B cell (primary cell): ENCODE measurements at regions not wholly inside any gene's neighbourhood (a gene's known extent, or its start where the extent isn't known, plus 50 kb on each side); places are given as distances from the start of the nearest gene placed in this dataset.

Source experiments
- ATAC-seq: fragments of 200-7000 bp; cut with Tn5 transposase; one replicate; pipeline ENCODE4 v1.10.0; 2021; ENCODE audit warnings: low read depth, mild to moderate bottlenecking, moderate number of reproducible peaks, moderate library complexity
- CTCF ChIA-PET: fragments of 350-600 bp; sonication (Branson Sonifier 250); formaldehyde crosslinking; loops from one replicate; lab custom pipeline; 2021; ENCODE audit warnings: antibody characterized with exemption, inconsistent platforms; lab: Charles Lee
- POLR2A ChIA-PET: fragments of 350-600 bp; sonication (Branson Sonifier 250); formaldehyde crosslinking; loops from one replicate; lab custom pipeline; 2021; ENCODE audit warnings: antibody characterized with exemption; lab: Charles Lee
- DNase-seq: peaks from one replicate; pipeline ENCODE4 v3.0.0; 2013
- H2AFZ ChIP-seq: 2 replicates; pipeline ENCODE4 v1.6.1; 2012; ENCODE audit warnings: mild to moderate bottlenecking, low read depth, low read length; ENCODE audit not compliant: insufficient read depth, poor library complexity, severe bottlenecking
- H3K27ac ChIP-seq, 2 donors: 1 replicate in 1 of 2; 2 replicates in 1 of 2; pipeline ENCODE4 v1.5.1; 2012 to 2013; ENCODE audit warnings: low read length in 2 of 2, mild to moderate bottlenecking in 2 of 2, moderate library complexity in 1 of 2
- H3K27me3 ChIP-seq, 4 experiments: fragments of 200-600 bp in 1 of 4; sonication (generic) in 1 of 4; replicated peaks in 1 of 4; 1 replicate in 2 of 4; 2 replicates in 2 of 4; pipeline versions ENCODE4 v1.6.1 to v1.7.0; 2013 to 2016; ENCODE audit warnings: low read length in 3 of 4, mild to moderate bottlenecking in 2 of 4, mixed read lengths in 1 of 4, moderate library complexity in 1 of 4; ENCODE audit not compliant: insufficient read depth in 4 of 4, control insufficient read depth in 3 of 4; ENCODE audit errors: control extremely low read depth in 1 of 4
- H3K36me3 ChIP-seq, 2 experiments: replicated peaks in 1 of 2; 1 replicate in 1 of 2; 2 replicates in 1 of 2; pipeline versions ENCODE4 v1.6.1 to v1.7.1; 2013; ENCODE audit warnings: low read length in 1 of 2; ENCODE audit not compliant: insufficient read depth in 2 of 2, control insufficient read depth in 1 of 2; ENCODE audit errors: control extremely low read depth in 1 of 2, extremely low read depth in 1 of 2
- H3K4me1 ChIP-seq, 2 donors: fragments of 200-600 bp in 1 of 2; sonication (generic) in 1 of 2; 1 replicate in 1 of 2; 2 replicates in 1 of 2; pipeline versions ENCODE4 v1.5.1 to v1.6.1; 2013 to 2017; ENCODE audit warnings: low read length in 2 of 2; ENCODE audit not compliant: control insufficient read depth in 2 of 2, insufficient read depth in 2 of 2
- H3K4me2 ChIP-seq: replicated peaks from 2 replicates; pipeline ENCODE3; 2012; ENCODE audit warnings: mild to moderate bottlenecking, low read depth, low read length; ENCODE audit not compliant: poor library complexity, severe bottlenecking
- H3K4me3 ChIP-seq, 5 experiments: fragments of 200-600 bp in 1 of 5; sonication (generic) in 1 of 5; 1 replicate in 3 of 5; 2 replicates in 2 of 5; pipeline versions ENCODE4 v1.5.1 to v1.7.0; 2011 to 2016; ENCODE audit warnings: low read length in 4 of 5, mild to moderate bottlenecking in 4 of 5, low read depth in 2 of 5, control low read depth in 1 of 5, moderate library complexity in 1 of 5; ENCODE audit not compliant: insufficient read depth in 1 of 5; ENCODE audit errors: control extremely low read depth in 1 of 5, extremely low read depth in 1 of 5
- H3K79me2 ChIP-seq: fragments of 200-600 bp; sonication (generic); one replicate; pipeline ENCODE4 v1.6.0; 2016; ENCODE audit warnings: low read length; ENCODE audit not compliant: control insufficient read depth, insufficient read depth
- H3K9ac ChIP-seq: fragments of 200-600 bp; sonication (generic); 2 replicates; pipeline ENCODE4 v1.6.1; 2017; ENCODE audit warnings: mild to moderate bottlenecking, low read length, moderate library complexity
- H3K9me3 ChIP-seq, 3 donors: one replicate each; pipeline versions ENCODE4 v1.6.1 to v1.7.1; 2013; ENCODE audit warnings: low read length in 2 of 3; ENCODE audit not compliant: control insufficient read depth in 2 of 3, insufficient read depth in 1 of 3; ENCODE audit errors: control extremely low read depth in 1 of 3
- H4K20me1 ChIP-seq: 2 replicates; pipeline ENCODE4 v1.6.0; 2012; ENCODE audit warnings: mild to moderate bottlenecking, low read length; ENCODE audit not compliant: insufficient read depth, control insufficient read depth, poor library complexity, severe bottlenecking
- H3K27ac Mint-ChIP-seq: one replicate; pipeline ENCODE4 v1.8.0; 2021; ENCODE audit warnings: mixed read lengths
- H3K27me3 Mint-ChIP-seq: one replicate; pipeline ENCODE4 v1.8.0; 2021; ENCODE audit warnings: mixed read lengths
- H3K4me1 Mint-ChIP-seq: one replicate; pipeline ENCODE4 v1.8.0; 2021; ENCODE audit warnings: mixed read lengths
- H3K4me3 Mint-ChIP-seq: one replicate; pipeline ENCODE4 v1.8.0; 2021; ENCODE audit warnings: mixed read lengths
- H3K9me3 Mint-ChIP-seq: one replicate; pipeline ENCODE4 v1.8.0; 2022; ENCODE audit warnings: mixed read lengths; ENCODE audit not compliant: insufficient read depth
- CTCF ChIP-seq: fragments of 200-600 bp; IDR thresholded peaks from one replicate; pipeline ENCODE4 v1.8.0; 2022; ENCODE audit warnings: antibody characterized with exemption, mild to moderate bottlenecking
- EZH2 ChIP-seq: IDR thresholded peaks from 2 replicates; pipeline ENCODE4 v1.6.1; 2012; ENCODE audit warnings: borderline replicate concordance, low read depth, mild to moderate bottlenecking, moderate library complexity, low read length; ENCODE audit not compliant: insufficient read depth, poor library complexity, severe bottlenecking
- WGBS: methylation state at CpG from one replicate; pipeline ENCODE4 v1.1.5; 2013; ENCODE audit warnings: missing lambda C conversion rate; ENCODE audit not compliant: insufficient coverage; 5-methylcytosine and 5-hydroxymethylcytosine counted together
- intact Hi-C: fragments of 100-400 bp; cut with micrococcal nuclease; formaldehyde crosslinking; loops from one replicate; pipeline ENCODE4 v1.10.0; 2022

- intact Hi-C loops: no loop called here
- Mint-ChIP-seq H3K27ac (no peak overlapping the region), H3K27me3 (no peaks in the 10 kb centered on the region), H3K4me1 (no peaks in the 10 kb centered on the region), H3K9me3 (no peaks in the 10 kb centered on the region), H3K4me3 (no peak overlapping the region)
- ChIA-PET CTCF (no interaction called here), POLR2A (no interaction called here)
- TF ChIP-seq CTCF (no peak), EZH2 (no peak)
- H3K4me3 ChIP-seq: no peak overlapping the region
- no peaks in the 10 kb centered on the region for H4K20me1 ChIP-seq
- H2AFZ ChIP-seq: no peak overlapping the region
- no peaks in the 10 kb centered on the region for H3K79me2 ChIP-seq
- no peak overlapping the region for H3K27ac ChIP-seq
- no peak for DNase-seq
- H3K4me1 ChIP-seq: no peaks in the 10 kb centered on the region
- peaks cover 0 to 3% (median 0%) of the 10 kb centered on the region in 3 donors for H3K9me3 ChIP-seq
- no peak for ATAC-seq
- H3K4me2 ChIP-seq: no peak overlapping the region
- WGBS: no CpG with 5 or more reads among the region's 1 CpG
- H3K36me3 ChIP-seq: no peaks in the 10 kb centered on the region
- H3K27me3 ChIP-seq: no peaks in the 10 kb centered on the region
- H3K9ac ChIP-seq: no peak overlapping the region
Observed at GRCh38 chr1:98296681-98297080, 364.8 kb upstream of the SNX7 start.

GRCh38 chr1:98294127-98294526 lies 367.4 kb upstream of the SNX7 start:
- POLR2A ChIA-PET: no interaction called here
- no peak for DNase-seq
- no peaks in the 10 kb centered on the region for H3K9me3 Mint-ChIP-seq

More at GRCh38 chr1:98294127-98294526, 367.4 kb upstream of the SNX7 start:
- no peaks in the 10 kb centered on the region for H3K79me2 ChIP-seq
- no peaks in the 10 kb centered on the region for H3K4me1 ChIP-seq
- no peaks in the 10 kb centered on the region for H3K27me3 Mint-ChIP-seq
- no peaks in the 10 kb centered on the region for H3K36me3 ChIP-seq
- no peaks in the 10 kb centered on the region for H3K4me1 Mint-ChIP-seq
- H3K9ac ChIP-seq: no peak overlapping the region
- TF ChIP-seq CTCF: no peak
- no peak for TF ChIP-seq EZH2
- H3K9me3 ChIP-seq: peaks cover 0 to 3% (median 0%) of the 10 kb centered on the region in 3 donors
- intact Hi-C loops: no loop called here
- no peak overlapping the region for H2AFZ ChIP-seq
- CTCF ChIA-PET: no interaction called here
- ATAC-seq: no peak
- no peak overlapping the region for H3K27ac Mint-ChIP-seq
- no peaks in the 10 kb centered on the region for H3K27me3 ChIP-seq
- no peak overlapping the region for H3K4me3 Mint-ChIP-seq
- H4K20me1 ChIP-seq: no peaks in the 10 kb centered on the region
- WGBS: no CpG with 5 or more reads among the region's 2 CpGs
- no peak overlapping the region for H3K4me3 ChIP-seq
- H3K4me2 ChIP-seq: no peak overlapping the region
- no peak overlapping the region for H3K27ac ChIP-seq
